PFSK-1 (cell line): ENCODE measurements at regions not wholly inside any gene's neighbourhood (a gene's known extent, or its start where the extent isn't known, plus 50 kb on each side); places are given as distances from the start of the nearest gene placed in this dataset.

Experiments
- POLR2AphosphoS5 ChIP-seq: IDR thresholded peaks from 2 replicates; pipeline ENCODE4 v1.6.1; 2012; ENCODE audit warnings: low read depth, mild to moderate bottlenecking, control low read depth, low read length, moderate library complexity
- SIN3A ChIP-seq: IDR thresholded peaks from 2 replicates; pipeline ENCODE4 v1.6.1; 2012; ENCODE audit warnings: mild to moderate bottlenecking, low read length, moderate library complexity, borderline replicate concordance; ENCODE audit not compliant: insufficient read depth
- TAF1 ChIP-seq: IDR thresholded peaks from 2 replicates; pipeline ENCODE4 v1.6.1; 2012; ENCODE audit warnings: low read length, control low read depth, borderline replicate concordance; ENCODE audit not compliant: insufficient read depth

DNA sequence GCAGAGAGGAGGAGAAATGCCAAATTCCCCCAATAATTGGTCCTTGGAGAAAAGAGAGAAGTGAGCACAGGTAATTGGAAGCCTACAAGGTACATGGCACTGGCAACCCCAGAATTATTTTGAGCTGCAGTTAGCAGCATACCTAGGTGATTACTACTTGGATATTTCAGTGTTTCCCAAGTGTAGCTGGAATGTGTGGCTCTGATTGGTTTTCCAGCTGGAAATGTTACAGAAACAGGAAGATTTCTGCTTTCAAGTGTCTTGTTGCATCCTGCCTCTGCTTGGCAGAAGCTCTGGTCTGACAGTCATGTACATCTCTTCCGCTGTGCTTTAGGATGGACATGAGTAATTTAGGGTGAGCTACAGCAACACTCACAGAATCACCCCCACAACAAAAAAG lies 262.1 kb downstream of the ENC1 start:
- TF ChIP-seq POLR2AphosphoS5 (no peak), SIN3A (no peak), TAF1 (no peak)
